ENCODE measurements at regions not wholly inside any gene's neighbourhood (a gene's known extent, or its start where the extent isn't known, plus 50 kb on each side); places are given as distances from the start of the nearest gene placed in this dataset.
"Not testable (repeated sequence)": the region's sequence is repeated elsewhere in the genome, so short reads cannot be mapped to it uniquely, and the experiment has no call there.

- no peak for DNase-seq (ENCODE audit: low spot score)
Measured at GRCh38 chr18:10141559-10141958, 227.7 kb downstream of the VAPA start.

- DNase-seq (ENCODE audit: low spot score), result no peak
Measured at GRCh38 chr18:10142056-10142455, 228.2 kb downstream of the VAPA start.

- no peak for DNase-seq (ENCODE audit: low spot score)
Measured at GRCh38 chr18:10142496-10143160, 228.8 kb downstream of the VAPA start.

GRCh38 chr18:10143596-10143995 is 229.8 kb downstream of the VAPA start:
- no peak for DNase-seq (ENCODE audit: low spot score)

GRCh38 chr18:10145546-10145945 is 231.7 kb downstream of the VAPA start:
- DNase-seq (ENCODE audit: low spot score), result no peak

DNA sequence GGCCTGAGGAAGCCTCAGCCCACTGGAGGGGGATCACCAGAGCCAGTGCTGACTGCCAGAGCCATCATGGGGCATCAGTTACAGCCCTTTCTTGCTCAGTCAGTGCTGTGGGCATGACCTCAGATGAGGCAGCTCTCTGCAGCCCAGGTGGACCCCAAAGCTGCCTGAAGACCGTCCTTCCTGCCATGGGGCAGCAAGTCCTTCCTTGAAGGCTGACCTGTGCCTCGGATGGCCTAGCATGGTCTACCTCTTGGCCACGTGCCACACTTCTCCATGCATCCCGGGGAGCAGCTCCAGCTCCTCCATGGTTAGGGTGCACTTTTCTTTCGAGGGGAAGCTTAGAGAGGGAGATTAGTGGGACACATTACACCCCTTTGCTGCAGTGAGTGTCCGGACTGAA is 233.4 kb downstream of the VAPA start:
- no peak for DNase-seq (ENCODE audit: low spot score)

- DNase-seq (ENCODE audit: low spot score), result no peak
Measured at GRCh38 chr18:10147752-10148151, 233.9 kb downstream of the VAPA start.

GRCh38 chr18:10148189-10148929 is 234.5 kb downstream of the VAPA start:
- no peak for DNase-seq (ENCODE audit: low spot score)

DNA sequence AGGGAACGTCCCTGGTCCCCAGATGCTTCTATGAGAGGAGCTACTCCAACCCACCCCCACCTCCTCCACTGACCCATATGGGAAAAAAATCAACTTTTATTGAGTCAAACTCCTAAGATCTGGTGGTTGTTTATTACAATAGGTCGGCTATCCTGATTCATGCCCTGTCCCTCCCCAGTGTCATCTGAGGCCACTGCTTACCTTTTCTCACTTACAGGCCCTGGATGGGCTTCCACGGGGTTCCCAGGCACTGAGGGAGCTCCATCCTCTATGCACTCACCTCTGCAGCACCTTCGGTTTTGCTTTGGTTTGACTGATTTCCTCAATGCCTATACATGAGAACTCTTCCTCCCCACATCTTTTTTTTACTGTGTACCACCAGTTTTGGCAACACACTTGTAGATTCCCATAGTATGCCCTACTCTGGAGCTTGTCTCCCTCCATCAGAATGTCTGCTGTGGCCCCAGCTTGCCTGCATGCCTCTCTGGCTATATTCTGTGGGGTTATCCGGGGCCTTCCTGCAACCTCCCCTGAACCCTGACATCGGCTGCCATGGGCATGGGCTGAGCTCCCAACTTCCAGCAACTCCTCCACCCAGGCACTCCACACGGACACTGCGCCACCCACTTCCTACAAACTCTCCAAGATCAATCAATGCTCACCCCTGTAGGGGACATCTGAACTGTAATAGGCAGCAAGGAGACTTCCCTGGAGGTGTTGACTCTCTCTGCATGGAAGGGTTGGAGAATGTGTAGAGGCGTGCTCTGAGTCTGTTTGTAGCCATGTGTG is 236.1 kb downstream of the VAPA start:
- no peak for DNase-seq (ENCODE audit: low spot score)

DNA sequence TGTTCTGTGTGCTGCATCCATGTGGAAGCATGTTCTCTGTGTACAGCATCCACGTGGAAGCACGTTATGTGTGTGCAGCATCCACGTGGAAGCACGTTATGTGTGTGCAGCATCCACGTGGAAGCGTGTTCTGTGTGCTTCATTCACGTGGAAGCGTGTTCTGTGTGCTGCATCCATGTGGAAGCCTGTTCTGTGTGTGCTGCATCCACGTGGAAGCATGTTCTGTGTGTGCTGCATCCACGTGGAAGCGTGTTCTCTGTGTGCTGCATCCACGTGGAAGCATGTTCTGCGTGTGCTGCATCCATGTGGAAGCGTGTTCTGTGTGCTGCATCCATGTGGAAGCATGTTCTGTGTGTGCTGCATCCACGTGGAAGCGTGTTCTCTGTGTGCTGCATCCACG is 236.8 kb downstream of the VAPA start:
- not testable (repeated sequence) for DNase-seq (ENCODE audit: low spot score)

- DNase-seq (ENCODE audit: low spot score), result no peak
Measured at GRCh38 chr18:10152475-10152874, 238.7 kb downstream of the VAPA start.

DNA sequence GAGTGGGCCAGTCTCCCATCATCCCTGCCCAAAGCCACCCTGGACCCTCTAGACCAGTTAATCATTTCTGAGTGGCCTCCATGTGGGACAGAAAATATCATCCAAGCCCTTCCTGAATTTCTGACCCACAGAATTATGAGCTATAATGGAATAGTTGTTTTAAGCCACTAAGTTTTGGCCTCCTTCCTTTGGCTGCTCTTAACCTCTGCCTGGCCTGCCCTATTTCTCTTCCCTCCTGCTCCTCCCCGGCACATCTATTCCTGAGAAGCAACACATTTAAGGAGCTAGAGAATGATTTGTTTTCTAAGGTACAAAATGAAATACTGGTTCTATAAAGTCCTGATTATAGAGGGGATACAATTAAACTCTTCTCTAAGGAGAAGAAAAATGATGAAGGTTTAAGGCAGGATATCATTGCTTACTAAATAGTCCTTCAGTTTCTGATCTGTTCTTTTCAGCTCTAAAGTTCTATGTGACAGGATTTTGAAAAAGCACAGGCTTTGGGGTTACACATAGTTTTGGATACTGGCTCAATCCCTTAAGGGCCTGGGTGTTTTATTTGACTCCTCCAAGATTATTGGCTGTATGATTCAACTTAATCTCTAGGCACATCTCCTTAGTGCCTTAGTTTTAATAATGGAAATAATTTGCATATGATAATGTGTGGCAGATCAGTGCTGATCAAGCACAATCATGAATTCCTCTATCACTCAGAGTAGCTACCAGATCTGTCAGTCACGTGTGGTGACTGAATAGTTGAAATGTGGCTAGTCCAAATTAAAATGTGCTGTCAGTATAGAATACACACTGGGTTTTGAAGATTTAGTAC is 240.3 kb downstream of the VAPA start:
- DNase-seq (ENCODE audit: low spot score), result no peak

- DNase-seq (ENCODE audit: low spot score), result no peak
Measured at GRCh38 chr18:10157706-10158105, 243.9 kb downstream of the VAPA start.

- no peak for DNase-seq (ENCODE audit: low spot score)
Measured at GRCh38 chr18:10160251-10160650, 246.4 kb downstream of the VAPA start.

DNA sequence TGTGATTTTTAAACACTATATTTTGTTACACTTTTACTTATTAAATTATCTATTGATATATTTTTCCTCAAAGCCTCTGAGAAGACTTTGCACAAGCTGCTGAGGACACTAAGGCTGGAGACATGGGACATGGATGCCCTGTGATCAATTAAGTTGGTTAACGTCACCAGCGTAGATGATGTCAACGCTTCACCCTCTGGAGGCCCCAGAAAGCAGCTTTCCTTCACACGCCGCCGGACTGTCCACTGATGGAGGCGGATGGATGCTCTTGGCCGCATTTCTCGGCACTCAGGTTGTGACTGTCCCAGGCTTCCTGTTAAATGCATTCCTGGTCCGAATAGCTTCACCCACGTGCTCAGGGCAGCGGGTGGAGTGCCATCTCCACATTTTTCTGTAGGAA is 247.5 kb downstream of the VAPA start:
- no peak for DNase-seq (ENCODE audit: low spot score)

- DNase-seq (ENCODE audit: low spot score), result no peak
Measured at GRCh38 chr18:10162340-10162739, 248.5 kb downstream of the VAPA start.

GRCh38 chr18:10164271-10165071 is 250.7 kb downstream of the VAPA start:
- no peak for DNase-seq (ENCODE audit: low spot score)

- no peak for DNase-seq (ENCODE audit: low spot score)
Measured at GRCh38 chr18:10166164-10166807, 252.5 kb downstream of the VAPA start.

GRCh38 chr18:10167759-10168158 is 253.9 kb downstream of the VAPA start:
- no peak for DNase-seq (ENCODE audit: low spot score)

DNA sequence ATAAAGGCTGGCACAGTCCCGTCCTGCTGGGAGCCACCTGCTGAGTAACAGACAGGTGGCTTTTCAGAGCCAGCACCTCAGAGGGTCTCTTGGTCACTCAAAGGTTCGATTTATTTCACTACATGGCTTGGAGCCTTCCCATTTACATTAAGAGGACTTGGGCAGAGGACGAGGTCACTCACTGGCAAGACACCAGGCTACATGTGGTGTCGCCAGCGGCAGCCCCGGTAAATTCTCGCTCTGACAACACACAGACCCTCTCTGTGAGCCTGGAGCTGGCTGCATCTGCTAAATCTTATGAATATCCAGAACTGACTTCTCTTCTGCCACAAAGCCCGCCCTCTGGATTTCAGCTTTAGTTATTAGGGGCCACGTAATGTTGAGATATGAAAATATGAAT is 254.7 kb downstream of the VAPA start:
- DNase-seq (ENCODE audit: low spot score), result no peak

- DNase-seq (ENCODE audit: low spot score), result no peak
Measured at GRCh38 chr18:10169064-10169562, 255.3 kb downstream of the VAPA start.

Data from hematopoietic multipotent progenitor cell treated with erythropoietin and hydrocortisone succinate and interleukin-3 and kit ligand, for 17 days (in vitro differentiated cells).